ENCODE measurements at regions not wholly inside any gene's neighbourhood (a gene's known extent, or its start where the extent isn't known, plus 50 kb on each side); places are given as distances from the start of the nearest gene placed in this dataset.

- TF ChIP-seq CTCF (conservative IDR thresholded peaks at IDR 0.05; ENCODE audit: low read depth, low read length) (no peak), POLR2A (IDR thresholded peaks at IDR 0.05; ENCODE audit: low read depth, low read length) (no peak), ELK1 (IDR thresholded peaks at IDR 0.05; ENCODE audit: borderline replicate concordance, low read depth, low read length) (no peak)
Observed at GRCh38 chr10:130921461-130921860, 390.1 kb downstream of the TCERG1L start.
